Immature natural killer cell (primary cell): ENCODE measurements at regions not wholly inside any gene's neighbourhood (a gene's known extent, or its start where the extent isn't known, plus 50 kb on each side); places are given as distances from the start of the nearest gene placed in this dataset.
"Not testable (repeated sequence)": the region's sequence is repeated elsewhere in the genome, so short reads cannot be mapped to it uniquely, and the experiment has no call there.

Source experiments
- DNase-seq, 3 donors: peaks; one replicate each; pipeline ENCODE4 v3.0.0; 2022; ENCODE audit warnings: mixed read lengths in 1 of 3
- H3K27ac Mint-ChIP-seq, 6 donors: one replicate each; pipeline ENCODE4 v1.8.0; 2020; ENCODE audit warnings: mixed read lengths in 6 of 6, mild to moderate bottlenecking in 5 of 6, inconsistent platforms in 4 of 6, moderate library complexity in 3 of 6
- H3K27me3 Mint-ChIP-seq, 3 donors: one replicate each; pipeline ENCODE4 v1.8.0; 2020 to 2021; ENCODE audit warnings: low read depth in 3 of 3, mild to moderate bottlenecking in 3 of 3, mixed read lengths in 3 of 3, moderate library complexity in 3 of 3, inconsistent platforms in 1 of 3
- H3K36me3 Mint-ChIP-seq, 3 donors: one replicate each; pipeline ENCODE4 v1.8.0; 2020; ENCODE audit warnings: mixed read lengths in 3 of 3, inconsistent platforms in 2 of 3, mild to moderate bottlenecking in 2 of 3
- H3K4me1 Mint-ChIP-seq, 2 donors: one replicate each; pipeline ENCODE4 v1.8.0; 2020; ENCODE audit warnings: inconsistent platforms in 2 of 2, mild to moderate bottlenecking in 2 of 2, mixed read lengths in 2 of 2, moderate library complexity in 1 of 2
- H3K4me3 Mint-ChIP-seq, 5 donors: one replicate each; pipeline ENCODE4 v1.8.0; 2020; ENCODE audit warnings: mild to moderate bottlenecking in 5 of 5, mixed read lengths in 5 of 5, inconsistent platforms in 3 of 5, moderate library complexity in 3 of 5
- H3K9me3 Mint-ChIP-seq, 6 donors: one replicate each; pipeline ENCODE4 v1.8.0; 2020; ENCODE audit warnings: mild to moderate bottlenecking in 6 of 6, mixed read lengths in 6 of 6, inconsistent platforms in 4 of 6, moderate library complexity in 3 of 6

GRCh38 chr3:61409638-61410037, 151.7 kb upstream of the PTPRG start:
- Mint-ChIP-seq H3K27me3 (peaks cover 0 to 4% (median 3%) of the 10 kb centered on the region in 3 donors), H3K4me3 (no peak overlapping the region), H3K9me3 (peaks cover 0 to 7% (median 0%) of the 10 kb centered on the region in 6 donors), H3K27ac (no peak overlapping the region), H3K36me3 (no peaks in the 10 kb centered on the region), H3K4me1 (no peaks in the 10 kb centered on the region)
- DNase-seq: no peak

GRCh38 chr3:61410358-61410757, 151.0 kb upstream of the PTPRG start:
- not testable (repeated sequence) for H3K4me3 Mint-ChIP-seq, H3K9me3 Mint-ChIP-seq, H3K36me3 Mint-ChIP-seq, H3K27ac Mint-ChIP-seq, DNase-seq, H3K27me3 Mint-ChIP-seq, H3K4me1 Mint-ChIP-seq

- no peak for DNase-seq
- H3K4me1 Mint-ChIP-seq: no peaks in the 10 kb centered on the region
- H3K27ac Mint-ChIP-seq: no peak overlapping the region
- no peaks in the 10 kb centered on the region for H3K36me3 Mint-ChIP-seq
- peaks cover 2 to 3% (median 3%) of the 10 kb centered on the region in 3 donors for H3K27me3 Mint-ChIP-seq
- no peak overlapping the region for H3K4me3 Mint-ChIP-seq
- H3K9me3 Mint-ChIP-seq: peaks cover 0 to 7% (median 0%) of the 10 kb centered on the region in 6 donors
Observed at GRCh38 chr3:61411009-61411662, 150.2 kb upstream of the PTPRG start.

GRCh38 chr3:61414456-61414855, 146.9 kb upstream of the PTPRG start:
- Mint-ChIP-seq H3K9me3 (peaks cover 0 to 3% (median 0%) of the 10 kb centered on the region in 6 donors), H3K27me3 (peaks cover 0 to 3% (median 2%) of the 10 kb centered on the region in 3 donors), H3K36me3 (no peaks in the 10 kb centered on the region), H3K4me1 (no peaks in the 10 kb centered on the region), H3K4me3 (no peak overlapping the region), H3K27ac (no peak overlapping the region)
- DNase-seq: no peak

GRCh38 chr3:61415201-61415600, 146.2 kb upstream of the PTPRG start:
- H3K27me3 Mint-ChIP-seq: peaks cover 0 to 5% (median 3%) of the 10 kb centered on the region in 3 donors
- H3K36me3 Mint-ChIP-seq: no peaks in the 10 kb centered on the region
- no peak overlapping the region for H3K27ac Mint-ChIP-seq
- DNase-seq: no peak
- H3K4me1 Mint-ChIP-seq: no peaks in the 10 kb centered on the region
- peaks cover 0 to 3% (median 0%) of the 10 kb centered on the region in 6 donors for H3K9me3 Mint-ChIP-seq
- H3K4me3 Mint-ChIP-seq: no peak overlapping the region

- H3K4me1 Mint-ChIP-seq: no peaks in the 10 kb centered on the region
- H3K36me3 Mint-ChIP-seq: no peaks in the 10 kb centered on the region
- peaks cover 0 to 1% (median 0%) of the 10 kb centered on the region in 6 donors for H3K9me3 Mint-ChIP-seq
- peaks cover 0 to 5% (median 3%) of the 10 kb centered on the region in 3 donors for H3K27me3 Mint-ChIP-seq
- no peak overlapping the region for H3K4me3 Mint-ChIP-seq
- no peak overlapping the region for H3K27ac Mint-ChIP-seq
- DNase-seq: no peak
Observed at GRCh38 chr3:61416618-61417017, 144.8 kb upstream of the PTPRG start.

GRCh38 chr3:61417352-61417751, 144.0 kb upstream of the PTPRG start:
- H3K27ac Mint-ChIP-seq: no peak overlapping the region
- no peak overlapping the region for H3K4me3 Mint-ChIP-seq
- no peaks in the 10 kb centered on the region for H3K9me3 Mint-ChIP-seq
- no peaks in the 10 kb centered on the region for H3K4me1 Mint-ChIP-seq
- peaks cover 0 to 5% (median 0%) of the 10 kb centered on the region in 3 donors for H3K27me3 Mint-ChIP-seq
- H3K36me3 Mint-ChIP-seq: no peaks in the 10 kb centered on the region
- no peak for DNase-seq

GRCh38 chr3:61420136-61420759, 141.1 kb upstream of the PTPRG start:
- H3K4me3 Mint-ChIP-seq: no peak overlapping the region
- no peaks in the 10 kb centered on the region for H3K4me1 Mint-ChIP-seq

GRCh38 chr3:61422945-61423673, 138.3 kb upstream of the PTPRG start:
- Mint-ChIP-seq H3K4me1 (no peaks in the 10 kb centered on the region), H3K36me3 (peaks cover 0 to 3% (median 0%) of the 10 kb centered on the region in 3 donors), H3K9me3 (peaks cover 0 to 2% (median 0%) of the 10 kb centered on the region in 6 donors), H3K27me3 (peaks cover 0 to 5% (median 1%) of the 10 kb centered on the region in 3 donors), H3K27ac (no peak overlapping the region), H3K4me3 (no peak overlapping the region)
- DNase-seq: no peak

More at GRCh38 chr3:61420136-61420759, 141.1 kb upstream of the PTPRG start:
- Mint-ChIP-seq H3K9me3 (no peaks in the 10 kb centered on the region), H3K27me3 (peaks cover 0 to 7% (median 1%) of the 10 kb centered on the region in 3 donors), H3K27ac (no peak overlapping the region), H3K36me3 (peaks cover 0 to 2% (median 0%) of the 10 kb centered on the region in 3 donors)
- DNase-seq: no peak

- peaks cover 0 to 2% (median 0%) of the 10 kb centered on the region in 6 donors for H3K9me3 Mint-ChIP-seq
- DNase-seq: no peak
- H3K36me3 Mint-ChIP-seq: peaks cover 0 to 3% (median 0%) of the 10 kb centered on the region in 3 donors
- no peak overlapping the region for H3K27ac Mint-ChIP-seq
- H3K4me1 Mint-ChIP-seq: no peaks in the 10 kb centered on the region
- H3K4me3 Mint-ChIP-seq: no peak overlapping the region
- H3K27me3 Mint-ChIP-seq: peaks cover 0 to 2% (median 1%) of the 10 kb centered on the region in 3 donors
Observed at GRCh38 chr3:61425356-61425755, 136.0 kb upstream of the PTPRG start.

GRCh38 chr3:61429106-61429505, 132.3 kb upstream of the PTPRG start:
- Mint-ChIP-seq H3K4me1 (no peaks in the 10 kb centered on the region), H3K27ac (no peak overlapping the region), H3K9me3 (peaks cover 0 to 4% (median 0%) of the 10 kb centered on the region in 6 donors), H3K4me3 (no peak overlapping the region), H3K27me3 (peaks cover 0 to 2% (median 1%) of the 10 kb centered on the region in 3 donors), H3K36me3 (peaks cover 0 to 3% (median 0%) of the 10 kb centered on the region in 3 donors)
- no peak for DNase-seq

GRCh38 chr3:61434901-61435300, 126.5 kb upstream of the PTPRG start:
- not testable (repeated sequence) for H3K27ac Mint-ChIP-seq, DNase-seq, H3K9me3 Mint-ChIP-seq, H3K4me3 Mint-ChIP-seq, H3K27me3 Mint-ChIP-seq, H3K36me3 Mint-ChIP-seq, H3K4me1 Mint-ChIP-seq

- not testable (repeated sequence) for H3K4me3 Mint-ChIP-seq, H3K27ac Mint-ChIP-seq, H3K36me3 Mint-ChIP-seq, H3K4me1 Mint-ChIP-seq, H3K9me3 Mint-ChIP-seq, H3K27me3 Mint-ChIP-seq, DNase-seq
Observed at GRCh38 chr3:61435361-61435760, 126.0 kb upstream of the PTPRG start.
